ENCODE measurements at regions not wholly inside any gene's neighbourhood (a gene's known extent, or its start where the extent isn't known, plus 50 kb on each side); places are given as distances from the start of the nearest gene placed in this dataset.
A peak's percentile ranks its signal among the peaks of the same experiment; 100 is the strongest.
"Not testable (repeated sequence)": the region's sequence is repeated elsewhere in the genome, so short reads cannot be mapped to it uniquely, and the experiment has no call there.

GRCh38 chr15:70576276-70576675 lies 187.1 kb downstream of the UACA start:
- DNase-seq = no peak

GRCh38 chr15:70575231-70576226 lies 187.8 kb downstream of the UACA start:
- no peak for DNase-seq

GRCh38 chr15:70574325-70574724 lies 189.0 kb downstream of the UACA start:
- DNase-seq = not testable (repeated sequence)

- DNase-seq = no peak
Observed at GRCh38 chr15:70573121-70573850, 190.1 kb downstream of the UACA start.

GRCh38 chr15:70569714-70570231 lies 193.6 kb downstream of the UACA start:
- DNase-seq = no peak

- DNase-seq = peak; percentile 66
Observed at GRCh38 chr15:70569091-70569713, 194.2 kb downstream of the UACA start.

- no peak for DNase-seq
Observed at GRCh38 chr15:70566989-70567388, 196.4 kb downstream of the UACA start.

- no peak for DNase-seq
Observed at GRCh38 chr15:70566047-70566835, 197.1 kb downstream of the UACA start.

GRCh38 chr15:70563561-70564095 lies 199.7 kb downstream of the UACA start:
- no peak for DNase-seq

- DNase-seq = no peak
Observed at GRCh38 chr15:70562906-70563305, 200.5 kb downstream of the UACA start.

- DNase-seq = no peak
Observed at GRCh38 chr15:70561885-70562284, 201.5 kb downstream of the UACA start.

- DNase-seq = no peak
Observed at GRCh38 chr15:70560617-70561328, 202.6 kb downstream of the UACA start.

GRCh38 chr15:70559265-70560239 lies 203.8 kb downstream of the UACA start:
- DNase-seq = peak; percentile 14

GRCh38 chr15:70558406-70559264 lies 204.7 kb downstream of the UACA start:
- no peak for DNase-seq

GRCh38 chr15:70557521-70558258 lies 205.7 kb downstream of the UACA start:
- DNase-seq = no peak

GRCh38 chr15:70556779-70557178 lies 206.6 kb downstream of the UACA start:
- no peak for DNase-seq

GRCh38 chr15:70556151-70556741 lies 207.1 kb downstream of the UACA start:
- no peak for DNase-seq

- no peak for DNase-seq
Observed at GRCh38 chr15:70555713-70556112, 207.6 kb downstream of the UACA start.

Measured in HCEC 1CT (cell line).